Transverse colon (tissue), 4 donors: ENCODE measurements at regions not wholly inside any gene's neighbourhood (a gene's known extent, or its start where the extent isn't known, plus 50 kb on each side); places are given as distances from the start of the nearest gene placed in this dataset.

Source experiments
- DNase-seq: peaks from one replicate; pipeline ENCODE4 v3.0.0-alpha.2; 2019
- H3K27ac ChIP-seq, 4 donors: fragments of 200-600 bp; sonication (generic); 2 replicates each; pipeline ENCODE4 v1.5.1; 2016 to 2018; ENCODE audit warnings: inconsistent platforms in 4 of 4
- H3K27me3 ChIP-seq: fragments of 200-600 bp; sonication (generic); 2 replicates; pipeline ENCODE4 v1.5.1; 2017; ENCODE audit warnings: inconsistent platforms
- H3K36me3 ChIP-seq, 4 donors: fragments of 200-600 bp; sonication (generic); 2 replicates each; pipeline ENCODE4 v1.5.1; 2017 to 2019; ENCODE audit warnings: inconsistent platforms in 4 of 4
- H3K4me1 ChIP-seq, 4 donors: fragments of 200-600 bp; sonication (generic); 2 replicates each; pipeline ENCODE4 v1.5.1; 2017 to 2020; ENCODE audit warnings: inconsistent platforms in 4 of 4
- H3K4me3 ChIP-seq, 4 donors: fragments of 200-600 bp; sonication (generic); 1 replicate in 1 of 4; 2 replicates in 3 of 4; pipeline versions ENCODE4 v1.5.1 to v1.6.1; 2017 to 2019; ENCODE audit warnings: inconsistent platforms in 4 of 4
- H3K9me3 ChIP-seq, 2 donors: fragments of 200-600 bp; sonication (generic); 2 replicates each; pipeline ENCODE4 v1.5.1; 2017 to 2019; ENCODE audit warnings: inconsistent platforms in 2 of 2
- EP300 ChIP-seq: sonication (generic); formaldehyde crosslinking; IDR thresholded peaks from one replicate; pipeline ENCODE4 v1.6.1; 2017; ENCODE audit warnings: antibody characterized with exemption, low read depth
- POLR2A ChIP-seq: fragments of 450-650 bp; IDR thresholded peaks from one replicate; pipeline ENCODE4 v1.6.1; 2016; ENCODE audit warnings: antibody characterized with exemption, mild to moderate bottlenecking, moderate library complexity
- POLR2AphosphoS5 ChIP-seq, 3 donors: sonication (generic); formaldehyde crosslinking; IDR thresholded peaks; one replicate each; pipeline ENCODE4 v1.6.1; 2016; ENCODE audit warnings: antibody characterized with exemption in 3 of 3
- WGBS, 2 donors: methylation state at CpG; one replicate each; pipeline ENCODE4 v1.1.5; 2018; ENCODE audit warnings: low coverage in 1 of 2; 5-methylcytosine and 5-hydroxymethylcytosine counted together
- in situ Hi-C, 4 donors: fragments of 200-750 bp; cut with MboI; loops; one replicate each; pipeline versions ENCODE4 v1.15.0 to v1.15.1; 2017; ENCODE audit warnings: low sequenced_read_pairs in 3 of 4, low pct_ligation_motif_present in 1 of 4, low pct_unique_long_range_greater_than_20kb in 1 of 4
- intact Hi-C: fragments of 100-400 bp; cut with DNase I; formaldehyde crosslinking; loops from one replicate; pipeline ENCODE4 v1.15.1; 2023; ENCODE audit warnings: low total_unique reads
- TF ChIP-seq, protein P1 (sequence below), 5 experiments: fragments of 200-600 bp in 3 of 5; fragments of 450-650 bp in 2 of 5; sonication (generic) in 3 of 5; IDR thresholded peaks; 1 replicate in 2 of 5; 2 replicates in 3 of 5; pipeline ENCODE4 v1.5.1; 2016 to 2017; ENCODE audit warnings: antibody characterized with exemption in 5 of 5, inconsistent platforms in 3 of 5, mild to moderate bottlenecking in 2 of 5, moderate library complexity in 1 of 5

DNA sequence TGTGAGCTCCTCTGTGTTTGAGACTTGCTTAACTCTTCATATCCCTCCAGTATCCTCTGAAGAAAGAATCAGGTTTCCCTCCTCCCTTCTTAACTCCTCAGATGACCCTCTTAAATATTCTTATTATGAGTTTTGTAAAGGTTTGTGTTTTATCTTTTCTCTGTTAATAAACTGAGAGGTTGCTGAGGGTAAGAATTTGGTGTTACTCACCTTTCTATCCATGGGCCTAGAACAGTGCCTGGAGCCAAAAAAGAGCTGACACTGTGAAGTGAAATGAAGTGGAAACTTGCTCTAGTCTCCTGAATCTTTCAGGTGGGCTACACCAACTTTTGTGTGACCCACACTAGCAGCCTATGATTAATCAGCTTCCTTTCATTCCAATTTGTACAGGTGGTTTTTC is 208.4 kb downstream of the CSNK1G3 start:
- Histone ChIP-seq H3K27ac (no peak overlapping the region), H3K4me3 (no peak overlapping the region), H3K27me3 (no peaks in the 10 kb centered on the region), H3K36me3 (no peaks in the 10 kb centered on the region), H3K9me3 (no peaks in the 10 kb centered on the region), H3K4me1 (peaks cover 0 to 3% (median 0%) of the 10 kb centered on the region in 4 donors)
- TF ChIP-seq, protein P1, sequence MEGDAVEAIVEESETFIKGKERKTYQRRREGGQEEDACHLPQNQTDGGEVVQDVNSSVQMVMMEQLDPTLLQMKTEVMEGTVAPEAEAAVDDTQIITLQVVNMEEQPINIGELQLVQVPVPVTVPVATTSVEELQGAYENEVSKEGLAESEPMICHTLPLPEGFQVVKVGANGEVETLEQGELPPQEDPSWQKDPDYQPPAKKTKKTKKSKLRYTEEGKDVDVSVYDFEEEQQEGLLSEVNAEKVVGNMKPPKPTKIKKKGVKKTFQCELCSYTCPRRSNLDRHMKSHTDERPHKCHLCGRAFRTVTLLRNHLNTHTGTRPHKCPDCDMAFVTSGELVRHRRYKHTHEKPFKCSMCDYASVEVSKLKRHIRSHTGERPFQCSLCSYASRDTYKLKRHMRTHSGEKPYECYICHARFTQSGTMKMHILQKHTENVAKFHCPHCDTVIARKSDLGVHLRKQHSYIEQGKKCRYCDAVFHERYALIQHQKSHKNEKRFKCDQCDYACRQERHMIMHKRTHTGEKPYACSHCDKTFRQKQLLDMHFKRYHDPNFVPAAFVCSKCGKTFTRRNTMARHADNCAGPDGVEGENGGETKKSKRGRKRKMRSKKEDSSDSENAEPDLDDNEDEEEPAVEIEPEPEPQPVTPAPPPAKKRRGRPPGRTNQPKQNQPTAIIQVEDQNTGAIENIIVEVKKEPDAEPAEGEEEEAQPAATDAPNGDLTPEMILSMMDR (IDR thresholded peaks at IDR 0.05): no peak
- no peak for TF ChIP-seq EP300
- no peak for TF ChIP-seq POLR2AphosphoS5 (IDR thresholded peaks at IDR 0.05)
- TF ChIP-seq POLR2A: no peak
- in situ Hi-C loops (no loop called here), intact Hi-C loops (no loop called here)
- DNase-seq: no peak

DNA sequence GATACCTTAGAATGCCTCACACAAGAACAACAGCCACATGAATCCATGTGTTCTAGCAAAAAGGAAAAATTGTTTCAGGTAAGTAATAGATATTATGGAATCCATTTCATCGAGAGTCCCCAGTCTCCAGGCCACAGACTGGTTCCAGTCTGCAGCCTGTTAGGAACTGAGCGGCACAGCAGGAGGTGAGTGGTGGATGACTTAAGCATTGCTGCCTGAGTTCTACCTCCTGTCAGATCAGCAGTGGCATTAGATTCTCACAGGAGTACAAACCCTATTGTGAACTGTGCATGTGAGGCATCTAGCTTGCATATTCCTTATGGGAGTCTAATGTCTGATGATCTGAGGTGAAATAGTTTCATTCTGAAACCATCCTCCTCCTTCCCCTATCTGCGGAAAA is 207.0 kb downstream of the CSNK1G3 start:
- TF ChIP-seq POLR2A: no peak
- no peak for TF ChIP-seq EP300
- no peak for TF ChIP-seq POLR2AphosphoS5 (IDR thresholded peaks at IDR 0.05)
- TF ChIP-seq, protein P1 (IDR thresholded peaks at IDR 0.05): no peak
- Histone ChIP-seq H3K27ac (no peak overlapping the region), H3K36me3 (no peaks in the 10 kb centered on the region), H3K4me3 (no peak overlapping the region), H3K9me3 (no peaks in the 10 kb centered on the region), H3K27me3 (no peaks in the 10 kb centered on the region), H3K4me1 (peaks cover 0 to 3% (median 0%) of the 10 kb centered on the region in 4 donors)
- in situ Hi-C loops (no loop called here), intact Hi-C loops (no loop called here)
- no peak for DNase-seq
- WGBS, 2 donors: 89 to 100% methylated on average over 1 to 3 of the region's 3 CpGs

DNA sequence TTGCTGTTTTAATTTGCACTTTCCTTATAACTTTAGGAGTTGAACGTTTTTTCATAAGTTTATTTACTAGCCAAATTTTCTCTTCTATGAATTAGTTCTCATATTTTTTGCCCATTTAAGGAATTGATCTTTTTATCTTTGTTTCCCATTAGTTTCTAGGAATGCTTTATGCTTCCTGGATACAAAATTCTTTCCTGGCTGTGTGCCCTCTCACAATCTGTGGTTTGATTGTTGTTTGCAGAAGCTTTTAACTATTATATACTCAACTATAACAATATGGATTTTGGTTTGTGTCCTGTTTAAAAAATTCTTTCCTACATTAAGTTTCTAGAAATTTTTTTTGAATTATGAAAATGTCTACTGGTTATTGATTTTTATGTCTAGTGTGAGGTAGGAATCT is 206.3 kb downstream of the CSNK1G3 start:
- no peak overlapping the region for H3K27ac ChIP-seq
- H3K36me3 ChIP-seq: no peaks in the 10 kb centered on the region
- H3K4me3 ChIP-seq: no peak overlapping the region
- DNase-seq: no peak
- intact Hi-C loops (no loop called here), in situ Hi-C loops (no loop called here)
- H3K9me3 ChIP-seq: no peaks in the 10 kb centered on the region
- no peak for TF ChIP-seq POLR2AphosphoS5 (IDR thresholded peaks at IDR 0.05)
- TF ChIP-seq, protein P1 (IDR thresholded peaks at IDR 0.05): no peak
- peaks cover 0 to 3% (median 0%) of the 10 kb centered on the region in 4 donors for H3K4me1 ChIP-seq
- H3K27me3 ChIP-seq: no peaks in the 10 kb centered on the region
- WGBS, 2 donors: 17 to 33% methylated on average over 1 of the region's 1 CpG

DNA sequence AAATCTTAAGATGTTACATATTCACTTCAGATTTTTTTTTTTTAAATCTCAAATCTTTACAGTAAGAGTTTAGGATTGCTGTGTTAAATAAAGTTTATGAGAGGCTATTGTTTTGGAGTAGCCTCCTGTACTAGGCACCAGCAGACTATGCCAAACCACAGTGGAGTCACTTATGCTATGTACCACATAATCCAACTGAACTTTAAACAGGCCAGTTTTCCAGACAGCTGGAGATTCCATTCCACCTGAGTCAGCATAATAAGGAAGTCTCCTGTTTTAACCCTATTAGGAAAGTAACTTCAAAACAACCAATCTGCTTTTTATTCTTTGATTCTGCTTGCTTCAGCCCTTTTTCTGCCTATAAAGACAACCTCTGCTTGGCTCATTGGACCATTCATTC is 205.2 kb downstream of the CSNK1G3 start:
- in situ Hi-C loops: no loop called here
- Histone ChIP-seq H3K27me3 (no peaks in the 10 kb centered on the region), H3K4me1 (peaks cover 0 to 3% (median 0%) of the 10 kb centered on the region in 4 donors), H3K27ac (no peak overlapping the region), H3K9me3 (no peaks in the 10 kb centered on the region), H3K36me3 (no peaks in the 10 kb centered on the region), H3K4me3 (no peak overlapping the region)
- DNase-seq: no peak
- no peak for TF ChIP-seq EP300
- TF ChIP-seq, protein P1 (IDR thresholded peaks at IDR 0.05): no peak
- no peak for TF ChIP-seq POLR2A
- no peak for TF ChIP-seq POLR2AphosphoS5 (IDR thresholded peaks at IDR 0.05)
- intact Hi-C loops: no loop called here
